GM18519 (cell line): ENCODE measurements at regions not wholly inside any gene's neighbourhood (a gene's known extent, or its start where the extent isn't known, plus 50 kb on each side); places are given as distances from the start of the nearest gene placed in this dataset.

ENCODE experiments used
- ATAC-seq: cut with Tn5 transposase; IDR thresholded peaks from one replicate; pipeline ENCODE4 v1.9.1; 2021; ENCODE audit warnings: mild to moderate bottlenecking, moderate library complexity; ENCODE audit not compliant: unreplicated experiment, low FRiP score

DNA sequence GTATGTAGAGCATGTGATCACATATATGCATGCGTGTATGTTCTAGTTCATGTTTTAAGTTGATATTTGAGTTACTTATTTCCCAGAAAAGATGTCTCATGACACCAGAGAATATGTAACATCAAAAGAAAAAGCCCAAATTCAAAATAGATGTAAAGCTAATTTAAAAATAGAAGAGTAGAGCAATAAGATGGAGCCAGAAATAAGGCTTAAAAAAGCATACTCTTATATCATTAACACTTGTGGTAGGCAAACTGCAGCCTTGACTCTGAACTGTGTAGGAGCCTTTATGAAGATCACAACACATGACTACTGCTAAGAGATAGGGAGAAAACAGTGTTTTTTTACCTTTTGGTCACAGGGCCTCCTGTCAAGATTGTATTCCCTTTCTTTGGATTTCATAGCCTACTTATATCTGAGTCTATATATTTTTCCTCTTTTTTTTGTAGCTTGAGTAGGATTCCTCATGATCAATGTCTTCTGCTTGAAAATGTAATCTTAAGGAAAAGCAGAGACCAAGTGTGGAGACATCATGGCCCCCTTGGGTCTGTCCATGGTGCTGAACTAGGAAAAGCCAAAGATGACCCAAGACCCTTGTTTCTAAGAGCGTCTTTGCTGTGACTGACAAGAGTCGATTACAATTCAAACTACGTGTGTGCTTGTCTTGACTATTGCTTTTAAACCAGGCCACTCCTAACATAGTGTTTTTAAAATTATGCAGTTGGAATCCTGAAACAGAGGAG lies 390.4 kb downstream of the SHISA9 start:
- no peak for ATAC-seq

DNA sequence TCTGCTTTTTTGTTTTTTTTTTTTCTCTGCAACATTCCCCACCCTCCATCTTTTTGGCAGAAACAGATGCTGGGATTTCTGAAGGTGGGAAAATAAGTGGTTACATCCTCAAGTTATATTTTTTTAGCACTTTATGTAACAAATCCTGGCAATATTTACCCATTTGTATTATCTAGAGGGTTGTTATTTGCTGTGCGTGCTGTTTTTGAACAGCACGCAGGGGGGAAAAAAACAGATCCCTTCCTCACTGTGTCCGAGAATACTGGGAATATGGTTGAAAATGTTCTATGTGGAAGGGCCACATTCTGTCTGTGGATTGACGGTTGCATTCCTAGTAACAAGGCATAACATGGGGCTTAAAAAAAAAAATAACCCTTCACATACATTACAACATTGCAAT lies 394.8 kb downstream of the SHISA9 start:
- no peak for ATAC-seq

DNA sequence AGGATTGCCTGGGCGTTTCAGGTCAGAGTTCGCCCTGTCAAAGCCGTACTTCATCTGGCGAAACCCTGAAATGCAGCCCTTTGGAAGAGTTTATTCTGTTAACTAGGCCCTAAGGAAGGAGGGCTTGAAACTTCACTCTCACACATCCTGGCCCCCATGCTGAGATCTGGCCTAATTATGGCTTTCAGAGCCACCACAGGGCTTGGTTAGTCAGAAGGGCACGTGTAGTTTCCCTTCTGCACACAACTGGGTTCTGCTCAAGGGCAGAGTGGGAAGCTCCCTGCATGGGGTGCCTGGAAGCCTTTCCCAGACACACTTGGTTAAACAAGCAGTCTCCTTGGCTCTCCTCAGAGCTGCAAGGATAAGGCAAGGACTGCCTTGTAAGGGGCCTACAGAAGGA lies 397.3 kb downstream of the SHISA9 start:
- ATAC-seq: no peak

DNA sequence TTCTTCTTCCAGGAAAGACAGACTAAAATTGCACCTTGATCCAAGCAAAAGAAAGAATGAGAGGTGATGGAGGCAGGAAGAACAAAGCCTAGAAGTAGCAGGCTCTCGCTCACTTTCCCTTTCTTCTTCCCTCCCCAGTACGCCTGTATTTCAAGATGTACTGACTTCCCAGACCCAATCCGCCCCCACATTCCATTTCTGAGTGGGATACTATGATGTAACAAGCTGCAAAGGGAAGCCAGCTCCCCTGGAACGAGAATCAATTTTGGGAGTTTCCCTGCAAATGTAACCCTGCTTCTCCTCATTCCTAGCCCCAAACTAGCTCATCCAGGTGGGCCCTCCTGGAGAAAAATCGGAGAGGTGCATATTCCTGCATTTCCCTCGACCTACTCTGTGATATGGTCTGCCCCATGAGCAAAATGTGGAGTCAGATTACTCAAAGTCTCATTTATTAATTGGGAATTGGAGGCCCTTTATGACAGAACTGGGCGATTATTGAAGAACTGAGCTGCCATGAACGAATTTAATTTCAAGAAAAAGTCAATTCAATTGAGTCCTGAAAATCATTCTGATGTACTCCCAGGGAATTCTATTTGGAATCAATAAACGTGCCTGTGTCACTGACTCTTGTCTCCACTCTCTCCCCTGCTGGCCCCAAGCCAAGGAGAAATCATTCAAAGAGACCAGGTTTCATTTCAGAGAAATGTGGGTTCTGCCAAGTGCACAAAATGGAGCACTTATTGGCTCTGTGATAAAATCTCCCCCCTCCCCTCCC lies 398.9 kb downstream of the SHISA9 start:
- no peak for ATAC-seq

DNA sequence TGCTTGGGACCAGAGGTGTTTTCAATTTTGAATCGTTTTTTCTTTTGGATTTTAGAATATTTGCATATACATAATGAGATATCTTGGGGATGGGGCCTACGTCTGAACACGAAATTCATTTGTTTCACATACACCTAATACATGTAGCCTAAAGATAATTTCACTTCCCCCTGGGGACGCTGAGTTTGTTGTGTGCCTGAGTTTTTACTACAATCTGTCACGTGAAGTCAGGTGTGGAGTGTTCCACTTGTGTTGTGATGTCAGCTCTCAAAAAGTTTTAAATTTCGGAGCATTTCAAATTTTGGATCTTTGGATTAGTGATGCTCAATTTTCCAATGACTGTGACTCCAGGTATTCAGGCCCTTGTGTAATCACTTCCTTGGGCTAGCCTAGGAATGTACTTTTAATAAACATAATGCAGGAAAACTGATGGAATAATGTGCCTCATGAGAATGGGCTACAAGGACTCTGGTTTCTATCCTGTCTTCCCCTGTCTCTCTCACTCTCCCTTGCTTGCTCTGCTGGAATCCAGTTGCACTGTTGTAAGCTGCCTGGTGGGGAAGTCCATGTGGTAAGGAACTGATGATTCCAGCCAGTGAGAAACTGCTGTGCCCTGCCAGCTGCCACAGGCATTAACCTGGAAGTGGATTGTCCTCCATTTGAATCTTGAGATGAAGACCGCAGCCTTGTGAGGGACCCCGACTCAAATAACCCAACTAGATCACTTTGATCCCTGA lies 403.8 kb downstream of the SHISA9 start:
- ATAC-seq: no peak

DNA sequence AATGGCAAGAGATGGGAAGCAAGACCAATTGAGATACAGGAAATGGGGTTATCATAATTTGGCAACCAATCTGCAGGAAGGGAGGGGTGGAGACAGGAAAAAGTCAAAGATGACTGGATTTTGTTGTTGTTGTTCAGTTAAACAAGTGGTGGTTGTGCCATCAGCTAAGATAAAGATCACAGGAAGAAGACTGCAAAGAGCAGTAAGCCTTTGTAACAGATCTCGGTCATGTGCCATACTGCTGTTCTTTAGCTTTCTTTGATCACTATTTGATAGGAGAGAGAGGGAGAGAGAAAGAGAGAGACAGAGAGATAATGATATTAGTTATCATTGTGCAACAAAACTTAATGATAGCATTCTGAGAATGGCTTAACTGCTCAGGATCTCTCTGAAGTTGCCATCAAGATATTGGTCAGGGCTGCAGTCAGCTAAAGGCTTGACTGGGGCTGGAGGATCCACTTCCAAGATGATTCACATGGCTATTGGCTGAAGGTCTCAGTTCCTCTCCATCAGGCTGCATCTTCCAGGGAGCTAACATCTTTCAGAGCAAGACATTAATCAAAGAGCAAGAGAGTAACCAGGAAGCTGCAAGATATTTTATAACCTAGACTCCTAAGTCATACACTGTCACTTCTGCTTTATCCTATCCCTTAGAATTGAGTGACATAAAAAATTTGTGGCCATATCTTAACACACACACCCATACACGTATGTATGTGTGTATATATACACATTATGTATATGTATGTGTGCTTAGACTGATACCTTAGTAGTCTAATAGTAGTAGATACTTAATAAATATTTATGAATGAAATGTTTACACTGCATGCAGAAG lies 405.0 kb downstream of the SHISA9 start:
- ATAC-seq: no peak

DNA sequence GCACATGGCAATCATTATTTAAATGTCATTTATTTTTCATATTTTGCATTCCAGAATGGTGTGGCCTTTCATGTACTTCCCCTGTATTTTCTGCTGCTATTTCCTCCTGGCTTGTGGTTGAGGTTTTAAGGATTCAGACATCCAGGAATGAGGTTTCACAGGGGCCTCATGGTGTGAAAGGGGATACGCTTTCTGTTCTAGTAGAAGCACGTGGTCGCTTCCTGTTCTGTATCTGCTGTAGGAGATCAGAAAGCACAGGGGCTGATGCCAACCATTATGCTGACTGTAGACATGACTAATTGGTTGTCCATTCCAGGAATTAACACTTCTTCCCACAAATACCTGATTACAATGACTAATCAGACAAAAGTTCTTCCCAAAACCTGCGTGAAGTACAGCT lies 405.9 kb downstream of the SHISA9 start:
- no peak for ATAC-seq

DNA sequence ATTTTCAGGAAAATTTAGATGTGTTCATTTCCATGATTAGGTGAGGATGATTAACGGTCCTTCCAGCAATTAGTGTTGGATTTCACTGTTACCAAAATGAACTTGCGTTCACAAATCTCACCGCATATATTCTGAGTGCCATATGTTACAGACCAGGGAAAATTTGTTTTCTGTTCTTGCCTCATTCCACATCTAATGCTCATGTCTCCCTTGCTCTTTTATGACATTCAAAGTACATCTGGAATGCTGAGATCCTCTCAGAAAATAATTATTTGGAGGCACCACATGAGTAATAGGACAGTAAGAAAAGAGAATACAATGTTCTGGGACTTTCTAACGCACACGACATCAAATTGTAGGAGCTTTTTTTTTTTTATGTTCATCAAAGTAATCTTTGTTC lies 406.5 kb downstream of the SHISA9 start:
- no peak for ATAC-seq

DNA sequence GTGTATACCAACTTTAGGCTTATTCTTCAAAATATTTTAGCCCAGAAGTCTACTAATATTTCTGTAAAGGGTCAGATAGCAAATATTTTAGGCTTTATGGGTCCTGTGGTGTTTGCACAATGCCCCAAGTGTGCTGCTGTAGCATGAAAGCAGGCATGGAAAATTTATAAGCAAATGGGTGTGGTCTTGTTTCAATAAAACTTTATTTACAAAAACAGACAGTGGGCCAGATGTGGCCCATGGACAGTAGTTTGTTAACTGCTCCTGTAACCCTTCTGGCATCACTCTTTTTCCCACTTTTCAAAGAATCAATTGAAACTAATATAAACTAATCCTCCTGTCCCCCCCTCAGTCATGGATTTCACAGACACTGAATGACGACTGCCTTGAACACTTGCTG lies 410.7 kb downstream of the SHISA9 start:
- ATAC-seq: no peak

DNA sequence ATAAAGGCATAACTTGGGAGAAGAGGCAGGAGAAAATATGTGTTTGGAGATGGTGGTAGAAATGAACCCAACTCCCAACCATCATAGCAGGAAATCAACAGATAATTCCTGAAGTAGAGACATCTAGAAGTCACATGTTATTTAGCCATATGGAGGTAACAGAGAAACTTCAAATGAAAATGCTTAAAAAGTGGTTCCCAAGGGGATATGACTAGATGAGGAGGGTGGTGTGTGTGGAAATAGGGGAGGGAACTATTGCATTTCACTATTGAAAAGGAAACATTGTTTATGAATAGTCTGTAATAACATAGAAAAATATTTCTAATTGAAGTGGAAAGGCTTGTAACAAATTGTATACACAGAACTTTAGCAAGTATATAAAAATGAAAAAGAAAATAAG lies 412.0 kb downstream of the SHISA9 start:
- ATAC-seq: no peak

DNA sequence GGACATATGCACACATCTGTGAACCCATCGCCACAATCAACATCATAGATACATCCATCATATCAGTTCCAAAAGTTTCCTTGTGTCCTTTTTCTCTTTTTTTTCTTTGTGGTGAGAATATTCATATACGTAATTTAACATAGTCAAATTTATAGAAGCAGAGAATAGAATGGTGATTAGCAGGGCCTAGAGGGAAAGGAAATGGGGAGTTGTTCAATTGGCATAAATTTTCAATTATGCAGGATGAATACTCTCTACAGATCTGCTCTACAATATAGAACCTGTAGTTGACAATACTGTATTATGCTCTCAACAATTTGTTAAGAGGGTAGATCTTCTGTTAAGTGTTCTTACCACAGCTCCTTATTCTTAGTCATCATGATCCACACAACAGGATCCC lies 413.2 kb downstream of the SHISA9 start:
- ATAC-seq: no peak

DNA sequence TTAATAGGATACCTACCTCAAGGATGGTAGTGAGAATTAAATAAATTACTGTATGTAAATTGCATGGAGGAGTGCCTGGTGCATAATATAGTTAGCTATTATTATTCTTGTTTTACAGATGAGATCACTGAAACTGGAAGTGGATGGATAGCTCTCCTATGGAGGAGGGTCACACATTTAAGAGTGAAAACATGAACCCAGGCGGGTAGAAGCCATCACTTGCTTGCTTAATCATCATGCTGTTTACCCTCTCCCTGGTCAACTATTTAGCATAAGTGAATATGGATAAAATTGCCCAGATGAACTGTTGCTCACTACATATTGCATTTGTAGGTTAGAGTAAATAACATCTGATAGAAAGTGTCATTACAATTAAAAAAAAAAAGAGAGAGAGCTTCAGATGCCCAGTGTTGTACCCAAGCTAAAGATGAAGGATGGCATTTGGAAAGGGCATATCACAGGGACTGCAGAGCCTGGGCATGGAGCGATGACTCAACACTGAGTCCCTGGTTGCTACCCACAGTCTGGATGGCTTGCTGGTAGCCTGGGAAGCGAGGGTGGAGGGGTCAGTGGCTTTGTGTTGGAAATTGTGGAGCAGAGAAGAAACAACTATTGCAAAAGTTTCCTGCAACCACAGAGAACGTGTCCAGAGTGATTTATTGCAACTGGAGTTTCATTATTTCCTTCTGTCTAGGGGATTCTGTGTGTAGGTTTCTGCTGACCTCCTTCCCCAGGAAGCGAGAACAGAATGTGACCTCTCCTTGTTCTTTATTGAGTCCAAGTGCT lies 414.4 kb downstream of the SHISA9 start:
- no peak for ATAC-seq

DNA sequence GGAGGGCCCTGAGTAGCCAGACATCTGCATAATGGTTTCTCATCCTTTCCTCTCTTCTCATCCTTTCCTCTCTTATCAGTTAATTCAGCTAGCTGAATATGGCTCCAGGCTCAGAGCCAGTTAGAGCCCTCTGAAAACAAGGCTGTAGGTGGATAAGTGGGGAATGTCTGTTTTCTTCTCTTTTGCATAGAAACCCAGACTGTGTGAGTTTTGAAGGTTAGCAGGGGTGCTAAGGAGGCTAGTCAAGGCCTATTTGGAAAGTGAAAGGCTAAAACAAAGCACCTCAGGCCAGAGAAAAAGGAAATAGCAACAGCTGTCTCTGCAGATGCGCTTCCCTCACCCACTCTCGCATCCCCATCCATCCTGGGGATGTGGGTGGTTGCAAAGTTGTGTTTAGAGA lies 420.9 kb downstream of the SHISA9 start:
- ATAC-seq: no peak

DNA sequence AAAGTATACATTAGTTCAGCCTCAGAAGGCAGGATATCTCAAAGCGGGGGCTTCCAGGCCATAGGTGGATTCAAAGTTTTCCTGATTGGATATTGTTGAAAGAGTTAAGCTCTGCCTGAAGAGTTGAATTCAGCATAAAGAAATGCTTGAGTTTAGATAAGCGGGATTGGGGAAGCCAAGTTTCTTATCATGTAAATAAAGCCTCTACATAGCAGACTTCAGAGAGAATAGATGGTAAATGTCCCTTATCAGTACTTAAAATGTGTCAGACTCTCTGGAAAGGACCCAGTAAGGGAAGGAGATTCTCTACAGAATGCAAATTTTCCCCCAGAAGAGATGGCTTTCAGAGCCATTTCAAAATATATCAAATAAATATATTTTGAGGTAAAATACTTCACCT lies 423.5 kb downstream of the SHISA9 start:
- no peak for ATAC-seq

DNA sequence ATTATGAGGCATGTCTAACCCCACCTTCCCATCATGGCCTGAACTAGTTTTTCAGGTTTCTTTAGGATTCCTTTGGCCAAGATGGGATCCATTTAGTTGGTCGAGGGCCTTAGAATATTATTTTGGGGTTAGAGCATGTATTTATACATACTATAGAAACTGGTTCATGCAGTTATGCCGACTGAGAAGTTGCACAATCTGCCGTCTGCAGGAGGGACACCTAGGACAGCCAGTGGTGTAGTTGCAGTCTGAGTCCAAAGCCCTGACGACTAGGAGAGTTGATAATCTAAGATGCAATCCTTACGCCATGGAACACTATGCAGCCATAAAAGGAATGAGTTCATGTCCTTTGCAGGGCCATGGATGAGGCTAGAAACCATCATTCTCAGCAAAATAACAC lies 424.0 kb downstream of the SHISA9 start:
- no peak for ATAC-seq

DNA sequence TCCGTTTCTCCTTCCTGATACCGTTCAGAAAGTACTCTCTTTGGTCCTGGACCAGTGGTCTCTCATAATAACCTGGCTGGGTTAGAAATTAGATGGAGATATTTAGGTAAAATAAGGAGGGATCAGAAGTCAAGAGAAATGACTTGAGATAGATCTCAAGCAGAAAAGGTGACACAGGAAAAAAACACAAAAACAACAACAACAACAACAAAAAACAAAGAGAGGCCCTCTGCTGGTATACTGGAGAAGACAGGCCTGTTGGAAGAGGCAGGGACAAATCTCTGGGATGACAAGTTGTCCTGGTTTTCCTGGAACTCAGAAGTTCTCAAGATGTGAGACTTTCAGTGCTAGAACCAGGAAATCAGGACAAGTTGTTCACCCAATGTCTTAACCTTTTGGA lies 430.5 kb downstream of the SHISA9 start:
- no peak for ATAC-seq

DNA sequence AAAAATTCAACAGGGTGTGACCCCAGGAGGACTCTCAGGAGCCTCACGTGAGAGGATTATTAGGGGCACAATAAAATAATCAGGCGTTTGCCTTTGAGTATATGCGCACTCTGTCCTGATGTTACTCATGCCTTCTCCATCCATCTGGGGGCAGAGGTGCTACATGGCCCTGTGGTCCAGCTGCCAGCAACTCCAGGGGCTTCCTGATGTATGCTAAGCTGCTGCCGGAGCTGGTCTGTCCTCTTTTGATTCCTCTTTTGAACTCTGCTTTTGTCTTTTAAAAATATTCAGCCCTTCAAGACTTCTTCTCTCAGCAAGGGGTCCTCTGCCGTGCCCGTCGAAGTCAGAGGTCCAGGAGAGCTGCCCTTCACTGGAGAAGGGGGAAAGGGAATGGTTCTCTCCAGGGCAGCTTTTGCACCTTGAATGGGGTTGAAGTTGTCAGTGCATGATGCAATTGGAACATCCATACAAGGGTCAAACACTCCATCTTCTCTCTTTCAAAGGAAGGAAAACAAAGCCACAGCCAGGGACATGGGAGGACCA lies 431.4 kb downstream of the SHISA9 start:
- no peak for ATAC-seq

DNA sequence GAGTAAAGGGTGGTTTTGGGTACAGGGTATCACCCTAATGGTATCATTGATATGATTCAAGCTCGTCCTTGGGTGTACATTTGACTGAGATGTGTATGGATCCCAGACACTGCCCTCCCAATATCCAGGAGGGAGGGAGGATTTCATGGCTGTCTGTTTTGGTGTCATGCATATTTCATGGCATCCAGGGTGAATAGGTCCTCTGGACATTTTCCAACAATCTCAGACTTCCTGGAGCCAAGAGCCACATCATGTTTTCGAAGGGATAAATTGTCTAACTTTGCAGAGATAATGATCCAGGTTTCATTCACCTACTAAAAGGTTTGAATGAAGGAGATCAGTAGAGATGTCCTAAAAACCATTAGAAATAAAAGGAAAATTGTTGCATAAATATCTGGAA lies 431.9 kb downstream of the SHISA9 start:
- no peak for ATAC-seq

DNA sequence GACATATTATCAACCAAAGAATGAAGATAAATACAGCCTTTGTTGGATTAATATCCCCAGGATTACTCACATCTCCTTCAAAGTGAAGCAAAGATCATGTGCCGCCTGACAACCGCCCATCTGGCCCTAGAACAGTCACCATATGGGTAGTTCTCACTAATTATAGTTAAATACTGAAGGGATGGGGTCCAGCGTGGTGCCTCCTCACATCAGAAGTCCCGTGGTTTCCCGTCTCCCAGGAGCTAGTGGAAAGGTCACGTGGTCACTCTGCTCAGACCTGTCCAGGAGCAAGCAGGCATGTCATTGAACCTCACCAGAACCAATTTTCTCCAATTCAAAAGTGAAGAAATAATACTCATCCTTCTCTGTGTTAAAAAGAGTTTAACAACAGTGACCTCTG lies 434.5 kb downstream of the SHISA9 start:
- ATAC-seq: no peak

DNA sequence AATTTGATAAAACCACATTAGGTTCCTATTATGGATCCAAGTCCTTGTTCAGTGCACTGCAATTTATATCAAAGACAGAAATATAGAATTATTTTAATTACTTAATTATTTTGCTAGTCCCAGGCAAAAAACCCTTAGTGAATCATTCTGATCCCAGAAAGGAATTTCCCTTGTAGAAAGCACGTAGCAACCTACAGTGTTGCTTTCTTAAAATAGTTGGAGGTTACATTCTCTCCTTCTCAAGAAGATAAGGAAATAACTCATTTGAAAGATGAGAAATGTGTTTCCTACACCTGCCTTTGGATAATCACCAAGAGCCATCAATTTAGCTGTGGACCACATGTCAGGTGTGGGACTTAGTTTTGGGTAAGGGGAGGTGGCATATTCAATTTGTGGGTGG lies 434.9 kb downstream of the SHISA9 start:
- no peak for ATAC-seq
